CD4-positive, alpha-beta T cell (primary cell): ENCODE measurements at regions not wholly inside any gene's neighbourhood (a gene's known extent, or its start where the extent isn't known, plus 50 kb on each side); places are given as distances from the start of the nearest gene placed in this dataset.

Source experiments
- ATAC-seq: fragments of 200-7000 bp; cut with Tn5 transposase; one replicate; pipeline ENCODE4 v1.10.0; 2022; ENCODE audit warnings: mild to moderate bottlenecking; ENCODE audit not compliant: poor library complexity
- CTCF ChIA-PET: fragments of 350-600 bp; sonication (Branson Sonifier 250); formaldehyde crosslinking; loops from one replicate; lab custom pipeline; 2021; ENCODE audit warnings: antibody characterized with exemption, inconsistent platforms; lab: Charles Lee
- POLR2A ChIA-PET: fragments of 350-600 bp; sonication (Branson Sonifier 250); formaldehyde crosslinking; loops from one replicate; lab custom pipeline; 2021; ENCODE audit warnings: antibody characterized with exemption, inconsistent platforms; lab: Charles Lee
- DNase-seq, 14 experiments: peaks; one replicate each; pipeline ENCODE4 v3.0.0-alpha.2; 2013 to 2020; ENCODE audit warnings: mixed read lengths in 2 of 14
- H3K27ac ChIP-seq, 2 donors: one replicate each; pipeline versions ENCODE4 v1.5.1 to v1.7.0; 2013; ENCODE audit warnings: low read length in 2 of 2, low read depth in 1 of 2, mild to moderate bottlenecking in 1 of 2
- H3K27me3 ChIP-seq, 2 experiments: 1 replicate in 1 of 2; 2 replicates in 1 of 2; pipeline versions ENCODE4 v1.6.1 to v1.7.0; 2013; ENCODE audit warnings: low read length in 2 of 2, control low read depth in 1 of 2, mild to moderate bottlenecking in 1 of 2, moderate library complexity in 1 of 2; ENCODE audit not compliant: insufficient read depth in 2 of 2, control insufficient read depth in 1 of 2
- H3K36me3 ChIP-seq: one replicate; pipeline ENCODE4 v1.6.1; 2013; ENCODE audit warnings: low read length, control low read depth; ENCODE audit not compliant: insufficient read depth
- H3K4me1 ChIP-seq: one replicate; pipeline ENCODE4 v1.6.1; 2013; ENCODE audit warnings: low read length, control low read depth; ENCODE audit not compliant: insufficient read depth
- H3K4me3 ChIP-seq: one replicate; pipeline ENCODE4 v1.5.1; 2013; ENCODE audit warnings: mild to moderate bottlenecking, low read length, moderate library complexity
- H3K9me3 ChIP-seq, 2 experiments: 1 replicate in 1 of 2; 2 replicates in 1 of 2; pipeline versions ENCODE4 v1.6.1 to v1.7.0; 2013; ENCODE audit warnings: low read length in 2 of 2, mild to moderate bottlenecking in 2 of 2, control low read depth in 1 of 2, moderate library complexity in 1 of 2; ENCODE audit not compliant: control insufficient read depth in 1 of 2, insufficient read depth in 1 of 2
- H3K27ac Mint-ChIP-seq: one replicate; pipeline ENCODE4 v1.8.0; 2020; ENCODE audit warnings: mixed read lengths
- H3K27me3 Mint-ChIP-seq: one replicate; pipeline ENCODE4 v1.8.0; 2021; ENCODE audit warnings: mixed read lengths
- H3K36me3 Mint-ChIP-seq: one replicate; pipeline ENCODE4 v1.8.0; 2021; ENCODE audit warnings: low read depth, mixed read lengths
- H3K4me1 Mint-ChIP-seq: one replicate; pipeline ENCODE4 v1.8.0; 2021; ENCODE audit warnings: low read depth, mixed read lengths
- H3K4me3 Mint-ChIP-seq: one replicate; pipeline ENCODE4 v1.8.0; 2020; ENCODE audit warnings: mild to moderate bottlenecking, mixed read lengths
- H3K9me3 Mint-ChIP-seq: one replicate; pipeline ENCODE4 v1.8.0; 2020; ENCODE audit warnings: mixed read lengths
- intact Hi-C, 2 experiments: fragments of 100-400 bp; cut with DNase I in 1 of 2; cut with micrococcal nuclease in 1 of 2; formaldehyde crosslinking; loops; one replicate each; pipeline versions ENCODE4 v1.15.1 to v1.9.0; 2023 to 2025; cut with DNase I, micrococcal nuclease
- TF ChIP-seq, protein P1 (sequence below): fragments of 200-600 bp; IDR thresholded peaks from one replicate; pipeline ENCODE4 v1.8.0; 2022; ENCODE audit warnings: antibody characterized with exemption, mild to moderate bottlenecking

DNA sequence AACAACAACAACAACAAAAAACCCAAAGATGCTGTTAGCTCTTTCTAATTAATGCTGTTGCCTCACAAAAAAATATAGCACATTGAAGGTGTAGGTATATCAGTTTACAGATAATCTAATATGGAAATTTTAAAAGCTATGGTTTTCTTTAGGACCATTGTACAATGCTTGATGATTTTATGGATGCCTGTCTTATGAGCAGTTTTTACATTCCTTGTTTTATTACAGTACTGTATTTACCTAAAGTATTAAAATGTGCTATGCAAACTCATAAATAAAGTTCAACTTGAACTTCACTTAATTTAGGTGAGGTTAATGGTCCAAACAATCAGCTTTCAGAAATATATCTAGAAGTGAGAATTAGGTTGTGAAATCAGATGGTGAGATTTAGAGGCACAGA lies 212.2 kb upstream of the GOLIM4 start:
- H3K4me1 Mint-ChIP-seq: no peaks in the 10 kb centered on the region
- no peaks in the 10 kb centered on the region for H3K36me3 Mint-ChIP-seq
- ChIA-PET CTCF (no interaction called here), POLR2A (no interaction called here)
- no peaks in the 10 kb centered on the region for H3K27me3 ChIP-seq
- no peak overlapping the region for H3K27ac ChIP-seq
- ATAC-seq (no peak), DNase-seq (no peak)
- H3K9me3 ChIP-seq: no peaks in the 10 kb centered on the region
- H3K4me1 ChIP-seq: no peaks in the 10 kb centered on the region
- TF ChIP-seq, protein P1, sequence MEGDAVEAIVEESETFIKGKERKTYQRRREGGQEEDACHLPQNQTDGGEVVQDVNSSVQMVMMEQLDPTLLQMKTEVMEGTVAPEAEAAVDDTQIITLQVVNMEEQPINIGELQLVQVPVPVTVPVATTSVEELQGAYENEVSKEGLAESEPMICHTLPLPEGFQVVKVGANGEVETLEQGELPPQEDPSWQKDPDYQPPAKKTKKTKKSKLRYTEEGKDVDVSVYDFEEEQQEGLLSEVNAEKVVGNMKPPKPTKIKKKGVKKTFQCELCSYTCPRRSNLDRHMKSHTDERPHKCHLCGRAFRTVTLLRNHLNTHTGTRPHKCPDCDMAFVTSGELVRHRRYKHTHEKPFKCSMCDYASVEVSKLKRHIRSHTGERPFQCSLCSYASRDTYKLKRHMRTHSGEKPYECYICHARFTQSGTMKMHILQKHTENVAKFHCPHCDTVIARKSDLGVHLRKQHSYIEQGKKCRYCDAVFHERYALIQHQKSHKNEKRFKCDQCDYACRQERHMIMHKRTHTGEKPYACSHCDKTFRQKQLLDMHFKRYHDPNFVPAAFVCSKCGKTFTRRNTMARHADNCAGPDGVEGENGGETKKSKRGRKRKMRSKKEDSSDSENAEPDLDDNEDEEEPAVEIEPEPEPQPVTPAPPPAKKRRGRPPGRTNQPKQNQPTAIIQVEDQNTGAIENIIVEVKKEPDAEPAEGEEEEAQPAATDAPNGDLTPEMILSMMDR: no peak
- intact Hi-C loops: no loop called here
- H3K27me3 Mint-ChIP-seq: no peaks in the 10 kb centered on the region
- no peak overlapping the region for H3K4me3 ChIP-seq
- no peaks in the 10 kb centered on the region for H3K36me3 ChIP-seq
- H3K9me3 Mint-ChIP-seq: peaks cover 11% of the 10 kb centered on the region
- no peak overlapping the region for H3K4me3 Mint-ChIP-seq
- no peak overlapping the region for H3K27ac Mint-ChIP-seq

DNA sequence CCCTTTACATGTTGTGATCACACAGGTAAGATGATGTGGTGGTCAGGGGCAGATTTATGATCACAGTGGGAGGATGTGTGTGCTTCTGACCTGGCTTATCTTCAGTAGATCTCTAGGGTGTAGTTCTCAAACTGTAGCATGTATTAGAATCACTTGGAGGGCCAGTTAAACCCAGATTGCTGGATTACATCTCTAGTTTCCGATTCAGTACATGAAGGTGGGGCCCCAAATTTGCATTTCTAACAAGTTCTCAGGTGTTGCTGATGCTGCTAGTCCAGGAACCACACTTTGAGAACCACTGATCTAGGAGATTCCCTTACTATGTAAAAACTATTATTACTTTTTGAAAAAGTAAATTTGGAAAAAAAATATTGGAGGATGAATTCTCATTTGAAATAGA lies 199.3 kb upstream of the GOLIM4 start:
- Mint-ChIP-seq H3K36me3 (no peaks in the 10 kb centered on the region), H3K9me3 (peaks cover 3% of the 10 kb centered on the region), H3K27me3 (no peaks in the 10 kb centered on the region), H3K4me3 (no peak overlapping the region), H3K27ac (no peak overlapping the region), H3K4me1 (no peaks in the 10 kb centered on the region)
- H3K9me3 ChIP-seq: no peaks in the 10 kb centered on the region
- no peak for DNase-seq
- ChIA-PET CTCF (no interaction called here), POLR2A (no interaction called here)
- H3K4me3 ChIP-seq: no peak overlapping the region
- H3K4me1 ChIP-seq: no peaks in the 10 kb centered on the region
- ATAC-seq: no peak
- H3K27me3 ChIP-seq: no peaks in the 10 kb centered on the region
- no peaks in the 10 kb centered on the region for H3K36me3 ChIP-seq
- intact Hi-C loops: no loop called here
- TF ChIP-seq, protein P1: no peak
- no peak overlapping the region for H3K27ac ChIP-seq

DNA sequence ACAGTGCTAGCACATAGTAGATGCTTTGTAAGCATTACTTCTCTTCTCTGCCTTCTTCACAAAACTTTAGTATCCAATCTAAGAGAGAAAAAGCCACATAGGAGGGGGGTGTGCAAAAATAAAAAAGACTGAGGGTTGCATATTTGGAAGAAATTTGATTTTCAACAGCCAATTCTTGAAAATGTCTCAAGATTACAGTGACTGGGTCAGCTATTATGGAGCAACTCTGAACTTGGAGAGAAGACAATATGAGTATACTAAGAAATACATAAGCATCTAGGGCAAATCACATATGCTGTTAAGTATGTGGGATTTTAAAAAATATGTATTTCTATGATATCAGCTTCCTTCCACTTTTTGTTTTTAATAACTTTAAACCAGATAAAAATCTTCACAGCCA lies 196.6 kb upstream of the GOLIM4 start:
- Mint-ChIP-seq H3K9me3 (no peaks in the 10 kb centered on the region), H3K27me3 (no peaks in the 10 kb centered on the region), H3K4me3 (no peak overlapping the region), H3K36me3 (no peaks in the 10 kb centered on the region), H3K27ac (no peak overlapping the region), H3K4me1 (no peaks in the 10 kb centered on the region)
- no peaks in the 10 kb centered on the region for H3K4me1 ChIP-seq
- H3K9me3 ChIP-seq: no peaks in the 10 kb centered on the region
- intact Hi-C loops: no loop called here
- ATAC-seq (no peak), DNase-seq (no peak)
- H3K27ac ChIP-seq: no peak overlapping the region
- H3K36me3 ChIP-seq: no peaks in the 10 kb centered on the region
- H3K4me3 ChIP-seq: no peak overlapping the region
- ChIA-PET POLR2A (no interaction called here), CTCF (interaction anchor here (1.1 kb wide), 1 partner anchor 31 kb away, joined by 3 read pairs; no protein-coding TSS in a partner anchor)
- H3K27me3 ChIP-seq: no peaks in the 10 kb centered on the region
- TF ChIP-seq, protein P1: no peak
